Body of pancreas (tissue), 4 donors: ENCODE measurements at regions not wholly inside any gene's neighbourhood (a gene's known extent, or its start where the extent isn't known, plus 50 kb on each side); places are given as distances from the start of the nearest gene placed in this dataset.

ENCODE experiments used
- ATAC-seq: fragments of 150-250 bp; one replicate; pipeline ENCODE4 v1.9.1; 2016
- DNase-seq, 4 donors: peaks; one replicate each; pipeline ENCODE4 v3.0.0-alpha.2; 2019
- H3K27ac ChIP-seq, 4 donors: fragments of 200-600 bp; sonication (generic); 1 replicate in 3 of 4; 2 replicates in 1 of 4; pipeline versions ENCODE4 v1.5.1 to v1.6.1; 2016 to 2019; ENCODE audit warnings: mild to moderate bottlenecking in 1 of 4, mixed read lengths in 1 of 4, moderate library complexity in 1 of 4
- H3K27me3 ChIP-seq, 2 donors: fragments of 200-600 bp; sonication (generic); one replicate each; pipeline ENCODE4 v1.6.0; 2016; ENCODE audit warnings: mild to moderate bottlenecking in 1 of 2
- H3K36me3 ChIP-seq, 2 donors: fragments of 200-600 bp; sonication (generic); replicated peaks in 1 of 2; 2 replicates each; pipeline ENCODE4 v1.5.1; 2016; ENCODE audit warnings: low read depth in 2 of 2; ENCODE audit not compliant: insufficient read depth in 1 of 2
- H3K4me1 ChIP-seq: fragments of 200-600 bp; sonication (generic); one replicate; pipeline ENCODE4 v1.6.0; 2016
- H3K4me3 ChIP-seq, 2 donors: fragments of 200-600 bp; sonication (generic); 1 replicate in 1 of 2; 2 replicates in 1 of 2; pipeline ENCODE4 v1.5.1; 2016 to 2019
- H3K9me3 ChIP-seq, 3 donors: fragments of 200-600 bp; sonication (generic); 1 replicate in 2 of 3; 2 replicates in 1 of 3; pipeline ENCODE4 v1.5.1; 2016
- POLR2A ChIP-seq, 3 donors: fragments of 450-650 bp; IDR thresholded peaks; one replicate each; pipeline ENCODE4 v1.6.1; 2016; ENCODE audit warnings: antibody characterized with exemption in 3 of 3, mild to moderate bottlenecking in 2 of 3
- WGBS, 2 donors: methylation state at CpG; one replicate each; pipeline ENCODE4 v1.1.5; 2017; 5-methylcytosine and 5-hydroxymethylcytosine counted together
- intact Hi-C: fragments of 100-400 bp; cut with DNase I; formaldehyde crosslinking; loops from one replicate; pipeline ENCODE4 v1.15.1; 2023
- TF ChIP-seq, protein P1 (sequence below), 7 experiments: fragments of 450-650 bp in 4 of 7; fragments of 200-600 bp in 3 of 7; sonication (generic) in 3 of 7; IDR thresholded peaks; one replicate each; pipeline ENCODE4 v1.5.1; 2016 to 2019; ENCODE audit warnings: antibody characterized with exemption in 7 of 7

DNA sequence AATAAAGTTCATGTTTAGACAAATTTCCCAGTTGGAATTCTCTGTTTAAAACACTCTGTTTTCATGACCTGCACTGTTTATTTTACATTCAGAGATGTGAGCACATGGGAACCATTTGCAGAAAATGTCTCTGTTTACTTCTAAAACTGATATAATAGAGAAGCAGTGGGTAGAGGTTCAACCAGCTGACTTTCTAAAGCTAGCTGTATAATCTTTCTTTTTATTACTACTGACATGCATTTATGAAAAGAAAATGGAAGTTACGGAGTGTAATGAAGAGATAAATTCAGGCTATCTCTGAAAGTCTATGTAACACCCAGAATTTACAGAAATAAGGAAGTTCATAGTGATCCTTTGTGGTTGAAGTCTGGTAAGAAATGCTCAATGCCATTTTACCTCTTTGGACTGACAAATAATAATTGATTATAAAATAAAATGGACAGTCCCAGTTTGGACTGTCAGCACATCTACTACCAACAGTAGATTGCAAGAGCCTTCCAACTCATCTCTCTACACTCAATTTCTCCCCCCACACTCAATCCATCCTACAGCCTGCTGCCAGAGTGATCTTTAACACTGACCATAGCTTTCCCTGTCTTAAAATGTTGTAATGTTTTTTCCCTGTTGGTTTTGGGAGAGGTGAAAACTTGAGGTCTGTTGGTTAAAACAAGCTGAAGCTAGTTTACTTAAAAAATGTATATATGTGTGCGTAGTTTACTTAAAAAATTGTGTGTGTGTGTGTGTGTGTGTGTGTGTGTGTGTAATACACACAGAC is 137.4 kb downstream of the AEBP2 start:
- 82 to 93% methylated on average over 2 of the region's 2 CpGs for WGBS, 2 donors
- no peak overlapping the region for H3K4me3 ChIP-seq
- no peak for TF ChIP-seq POLR2A (IDR thresholded peaks at IDR 0.05)
- TF ChIP-seq, protein P1, sequence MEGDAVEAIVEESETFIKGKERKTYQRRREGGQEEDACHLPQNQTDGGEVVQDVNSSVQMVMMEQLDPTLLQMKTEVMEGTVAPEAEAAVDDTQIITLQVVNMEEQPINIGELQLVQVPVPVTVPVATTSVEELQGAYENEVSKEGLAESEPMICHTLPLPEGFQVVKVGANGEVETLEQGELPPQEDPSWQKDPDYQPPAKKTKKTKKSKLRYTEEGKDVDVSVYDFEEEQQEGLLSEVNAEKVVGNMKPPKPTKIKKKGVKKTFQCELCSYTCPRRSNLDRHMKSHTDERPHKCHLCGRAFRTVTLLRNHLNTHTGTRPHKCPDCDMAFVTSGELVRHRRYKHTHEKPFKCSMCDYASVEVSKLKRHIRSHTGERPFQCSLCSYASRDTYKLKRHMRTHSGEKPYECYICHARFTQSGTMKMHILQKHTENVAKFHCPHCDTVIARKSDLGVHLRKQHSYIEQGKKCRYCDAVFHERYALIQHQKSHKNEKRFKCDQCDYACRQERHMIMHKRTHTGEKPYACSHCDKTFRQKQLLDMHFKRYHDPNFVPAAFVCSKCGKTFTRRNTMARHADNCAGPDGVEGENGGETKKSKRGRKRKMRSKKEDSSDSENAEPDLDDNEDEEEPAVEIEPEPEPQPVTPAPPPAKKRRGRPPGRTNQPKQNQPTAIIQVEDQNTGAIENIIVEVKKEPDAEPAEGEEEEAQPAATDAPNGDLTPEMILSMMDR (IDR thresholded peaks at IDR 0.05): no peak
- no peaks in the 10 kb centered on the region for H3K27me3 ChIP-seq
- peaks cover 5% of the 10 kb centered on the region for H3K4me1 ChIP-seq
- ATAC-seq (no peak), DNase-seq (no peak)
- intact Hi-C loops: no loop called here
- no peaks in the 10 kb centered on the region for H3K9me3 ChIP-seq
- no peaks in the 10 kb centered on the region for H3K36me3 ChIP-seq
- H3K27ac ChIP-seq: no peak overlapping the region

DNA sequence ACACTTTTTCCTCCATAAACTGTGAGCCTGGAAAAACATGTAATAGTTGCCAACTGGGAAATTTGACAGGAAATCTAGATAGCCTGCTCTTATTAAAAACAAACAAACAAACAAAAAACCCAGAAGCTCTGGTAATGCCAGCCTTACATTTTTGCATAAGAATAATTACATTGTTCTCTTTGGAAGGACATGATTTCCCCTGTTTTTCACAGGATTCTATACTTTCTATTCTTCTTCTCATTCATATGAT is 137.9 kb downstream of the AEBP2 start:
- ATAC-seq (no peak), DNase-seq (no peak)
- Histone ChIP-seq H3K36me3 (no peaks in the 10 kb centered on the region), H3K4me3 (no peak overlapping the region), H3K9me3 (no peaks in the 10 kb centered on the region), H3K4me1 (peaks cover 5% of the 10 kb centered on the region), H3K27ac (no peak overlapping the region), H3K27me3 (no peaks in the 10 kb centered on the region)
- intact Hi-C loops: no loop called here
- no peak for TF ChIP-seq POLR2A (IDR thresholded peaks at IDR 0.05)
- TF ChIP-seq, protein P1 (IDR thresholded peaks at IDR 0.05): no peak

DNA sequence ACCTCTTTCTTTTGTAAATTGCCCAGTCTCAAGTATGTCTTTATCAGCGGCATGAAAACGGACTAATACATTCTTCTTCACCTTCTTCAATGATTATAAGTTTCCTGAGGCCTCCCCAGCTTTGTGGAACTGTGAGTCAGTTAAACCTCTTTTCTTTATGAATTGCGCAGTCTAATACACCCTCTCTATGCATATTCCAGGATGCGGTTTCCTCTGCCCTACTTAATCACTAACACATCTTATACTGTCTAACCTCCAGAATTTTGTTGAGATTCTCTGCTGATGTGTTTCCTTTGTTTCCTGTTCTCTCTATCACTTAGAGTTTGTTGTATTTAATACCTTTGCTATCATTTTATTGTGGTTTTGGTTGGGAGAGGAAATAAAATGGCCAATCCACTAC is 145.4 kb downstream of the AEBP2 start:
- Histone ChIP-seq H3K4me1 (no peaks in the 10 kb centered on the region), H3K27me3 (no peaks in the 10 kb centered on the region), H3K36me3 (no peaks in the 10 kb centered on the region), H3K9me3 (peaks cover 0 to 12% (median 0%) of the 10 kb centered on the region in 3 donors), H3K27ac (no peak overlapping the region), H3K4me3 (no peak overlapping the region)
- DNase-seq: no peak
- 96 to 97% methylated on average over 4 of the region's 4 CpGs for WGBS, 2 donors
- intact Hi-C loops: no loop called here
- no peak for TF ChIP-seq POLR2A (IDR thresholded peaks at IDR 0.05)
- TF ChIP-seq, protein P1 (IDR thresholded peaks at IDR 0.05): no peak
- no peak for ATAC-seq

DNA sequence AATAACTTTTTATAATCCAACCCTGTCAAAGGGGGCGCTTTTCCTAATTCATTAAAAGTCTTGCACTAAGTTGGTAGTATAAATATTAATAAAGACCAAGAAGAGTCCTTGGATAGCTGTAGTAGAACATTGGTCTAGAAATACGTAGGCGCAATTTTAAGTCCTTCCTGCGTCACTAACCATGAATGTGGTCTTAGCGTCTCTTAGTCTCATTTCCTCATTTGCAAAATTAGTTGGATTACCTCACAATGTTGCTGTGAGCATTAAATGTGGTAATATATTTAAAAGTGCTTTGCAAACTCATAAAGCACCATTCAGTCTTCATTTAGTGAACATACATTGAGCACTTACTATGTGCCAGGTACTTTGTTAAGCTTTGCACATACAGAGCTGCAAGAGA is 149.7 kb downstream of the AEBP2 start:
- Histone ChIP-seq H3K9me3 (peaks cover 0 to under 1% (median 0%) of the 10 kb centered on the region in 3 donors), H3K36me3 (no peaks in the 10 kb centered on the region), H3K27ac (no peak overlapping the region), H3K4me1 (no peaks in the 10 kb centered on the region), H3K27me3 (no peaks in the 10 kb centered on the region), H3K4me3 (no peak overlapping the region)
- ATAC-seq: no peak
- no peak for TF ChIP-seq POLR2A (IDR thresholded peaks at IDR 0.05)
- TF ChIP-seq, protein P1 (IDR thresholded peaks at IDR 0.05): no peak
- DNase-seq: no peak
- intact Hi-C loops: no loop called here
- 81 to 89% methylated on average over 5 of the region's 5 CpGs for WGBS, 2 donors

DNA sequence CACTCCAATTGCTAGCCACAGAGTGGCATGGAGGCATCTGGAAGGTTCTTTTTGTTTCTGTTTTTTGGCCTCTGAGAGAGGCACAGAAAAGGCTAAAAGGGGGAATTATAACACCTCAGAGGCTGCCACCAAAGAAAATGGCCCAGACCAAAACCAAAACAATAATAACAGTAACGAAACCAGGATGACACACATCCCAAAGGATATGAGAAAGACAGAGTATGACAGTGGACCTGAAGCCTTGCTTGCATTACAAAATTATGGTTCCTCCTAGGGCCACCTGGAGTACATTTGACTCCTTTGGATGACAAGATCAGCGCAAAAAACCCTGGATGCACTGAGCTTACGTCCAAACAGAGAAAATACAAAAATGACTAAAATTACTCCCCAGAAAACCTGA is 152.7 kb downstream of the AEBP2 start:
- WGBS, 2 donors: 91% methylated on average over 3 of the region's 3 CpGs
- TF ChIP-seq, protein P1 (IDR thresholded peaks at IDR 0.05): no peak
- Histone ChIP-seq H3K36me3 (no peaks in the 10 kb centered on the region), H3K27me3 (no peaks in the 10 kb centered on the region), H3K27ac (no peak overlapping the region), H3K4me1 (no peaks in the 10 kb centered on the region), H3K4me3 (no peak overlapping the region), H3K9me3 (no peaks in the 10 kb centered on the region)
- DNase-seq (no peak), ATAC-seq (no peak)
- intact Hi-C loops: no loop called here
